ENCODE measurements at regions not wholly inside any gene's neighbourhood (a gene's known extent, or its start where the extent isn't known, plus 50 kb on each side); places are given as distances from the start of the nearest gene placed in this dataset.

- Histone ChIP-seq H3K36me3 (ENCODE audit: control insufficient read depth, low read depth, low read length) (no peaks in the 10 kb centered on the region), H3K27me3 (ENCODE audit: control insufficient read depth, insufficient read depth, low read length) (no peaks in the 10 kb centered on the region), H3K27ac (ENCODE audit: low read length) (peak overlapping the region; percentile 1), H3K4me3 (ENCODE audit: low read length) (no peak overlapping the region), H3K4me1 (ENCODE audit: control insufficient read depth, low read depth, low read length) (peaks cover 12% of the 10 kb centered on the region), H3K9ac (ENCODE audit: low read length) (no peak overlapping the region), H3K9me3 (ENCODE audit: control insufficient read depth, low read depth, low read length) (no peaks in the 10 kb centered on the region)
Measured at GRCh38 chr16:73697336-73697735, 599.3 kb upstream of the PSMD7 start.

DNA sequence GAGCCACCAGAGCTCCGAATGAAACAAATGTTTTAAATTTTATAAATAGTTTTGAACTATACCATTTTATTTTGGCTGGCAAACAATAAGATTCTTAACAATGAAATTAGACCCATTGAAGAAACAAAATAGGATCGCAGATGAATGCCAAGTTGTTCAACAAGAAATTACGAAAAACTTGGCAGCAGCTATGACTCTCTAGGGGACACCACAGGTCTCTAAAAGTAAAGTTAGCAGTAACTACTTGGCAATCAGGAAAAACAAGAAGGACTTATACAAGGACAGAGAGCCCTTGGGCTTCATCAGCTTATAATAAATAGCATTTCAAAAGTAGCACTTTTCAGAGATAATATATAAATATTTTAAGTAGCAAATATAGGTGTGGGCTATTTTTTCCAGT, 603.8 kb upstream of the PSMD7 start:
- peaks cover 11% of the 10 kb centered on the region for H3K4me1 ChIP-seq (ENCODE audit: control insufficient read depth, low read depth, low read length)

GRCh38 chr16:73683804-73684203, 612.8 kb upstream of the PSMD7 start:
- no peaks in the 10 kb centered on the region for H3K4me1 ChIP-seq (ENCODE audit: control insufficient read depth, low read depth, low read length)
- H3K9me3 ChIP-seq (ENCODE audit: control insufficient read depth, low read depth, low read length), result no peaks in the 10 kb centered on the region
- H3K36me3 ChIP-seq (ENCODE audit: control insufficient read depth, low read depth, low read length), result no peaks in the 10 kb centered on the region
- no peak overlapping the region for H3K9ac ChIP-seq (ENCODE audit: low read length)
- H3K27ac ChIP-seq (ENCODE audit: low read length), result no peak overlapping the region
- H3K27me3 ChIP-seq (ENCODE audit: control insufficient read depth, insufficient read depth, low read length), result no peaks in the 10 kb centered on the region
- H3K4me3 ChIP-seq (ENCODE audit: low read length), result no peak overlapping the region

More for the DNA sequence above, 603.8 kb upstream of the PSMD7 start:
- no peak overlapping the region for H3K27ac ChIP-seq (ENCODE audit: low read length)
- H3K4me3 ChIP-seq (ENCODE audit: low read length), result no peak overlapping the region
- no peaks in the 10 kb centered on the region for H3K36me3 ChIP-seq (ENCODE audit: control insufficient read depth, low read depth, low read length)
- no peaks in the 10 kb centered on the region for H3K27me3 ChIP-seq (ENCODE audit: control insufficient read depth, insufficient read depth, low read length)
- no peak overlapping the region for H3K9ac ChIP-seq (ENCODE audit: low read length)
- no peaks in the 10 kb centered on the region for H3K9me3 ChIP-seq (ENCODE audit: control insufficient read depth, low read depth, low read length)

GRCh38 chr16:73672135-73672534, 624.2 kb upstream of the ZFHX3 start:
- H3K36me3 ChIP-seq (ENCODE audit: control insufficient read depth, low read depth, low read length), result no peaks in the 10 kb centered on the region
- no peaks in the 10 kb centered on the region for H3K27me3 ChIP-seq (ENCODE audit: control insufficient read depth, insufficient read depth, low read length)
- H3K27ac ChIP-seq (ENCODE audit: low read length), result no peak overlapping the region
- H3K9ac ChIP-seq (ENCODE audit: low read length), result no peak overlapping the region
- H3K9me3 ChIP-seq (ENCODE audit: control insufficient read depth, low read depth, low read length), result no peaks in the 10 kb centered on the region
- H3K4me3 ChIP-seq (ENCODE audit: low read length), result peak overlapping the region; percentile 28
- peaks cover 18% of the 10 kb centered on the region for H3K4me1 ChIP-seq (ENCODE audit: control insufficient read depth, low read depth, low read length)

DNA sequence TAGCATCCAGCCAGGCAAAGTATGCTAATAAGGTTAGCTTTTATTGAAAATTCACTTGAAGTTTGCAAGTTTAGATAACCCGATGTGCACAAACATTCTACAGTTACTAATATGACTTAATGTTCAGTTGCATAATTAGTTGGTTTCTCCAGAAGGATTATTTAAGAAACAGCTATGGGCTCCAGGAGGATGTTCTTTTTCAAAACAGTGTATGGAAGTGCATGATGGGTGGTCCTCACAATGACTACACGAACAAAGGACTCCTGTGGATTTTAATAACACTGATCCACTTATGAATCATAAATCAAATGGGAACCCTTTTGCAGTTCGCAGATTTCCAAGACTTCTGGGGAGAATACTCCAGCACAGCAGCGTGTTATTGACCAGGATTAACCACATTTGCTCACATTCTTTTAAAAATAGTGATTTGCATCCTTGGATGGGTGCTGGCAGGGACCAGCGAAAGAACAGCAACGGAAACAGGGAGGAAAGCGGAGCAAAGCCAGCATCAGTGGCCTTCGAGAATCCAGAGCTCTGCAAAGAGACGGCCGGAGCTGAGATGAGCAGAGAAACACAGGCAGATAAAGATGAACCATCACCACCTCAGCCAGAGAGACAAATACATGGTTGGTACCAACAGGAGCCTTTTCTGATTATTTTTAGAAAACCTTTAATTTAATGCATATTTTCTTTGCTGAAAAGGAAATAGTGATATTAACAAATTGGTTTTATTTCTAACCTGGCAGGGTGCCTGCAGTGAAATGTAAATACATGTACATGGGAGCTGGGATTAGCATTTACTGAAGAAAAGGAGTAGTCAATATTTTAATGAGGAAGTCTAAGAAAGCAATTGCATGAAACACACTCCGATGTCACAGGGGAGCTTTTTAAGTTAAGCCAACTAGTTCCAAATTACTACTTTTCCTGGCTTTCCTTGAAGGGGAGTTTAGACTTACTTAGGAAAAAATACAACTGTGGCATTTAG, 623.2 kb upstream of the ZFHX3 start:
- Histone ChIP-seq H3K27ac (ENCODE audit: low read length) (no peak overlapping the region), H3K9me3 (ENCODE audit: control insufficient read depth, low read depth, low read length) (no peaks in the 10 kb centered on the region), H3K4me1 (ENCODE audit: control insufficient read depth, low read depth, low read length) (peaks cover 18% of the 10 kb centered on the region), H3K4me3 (ENCODE audit: low read length) (peak overlapping the region; percentile 28), H3K27me3 (ENCODE audit: control insufficient read depth, insufficient read depth, low read length) (no peaks in the 10 kb centered on the region), H3K9ac (ENCODE audit: low read length) (no peak overlapping the region), H3K36me3 (ENCODE audit: control insufficient read depth, low read depth, low read length) (no peaks in the 10 kb centered on the region)

- peaks cover 18% of the 10 kb centered on the region for H3K4me1 ChIP-seq (ENCODE audit: control insufficient read depth, low read depth, low read length)
- H3K27ac ChIP-seq (ENCODE audit: low read length), result no peak overlapping the region
- no peak overlapping the region for H3K9ac ChIP-seq (ENCODE audit: low read length)
- no peaks in the 10 kb centered on the region for H3K9me3 ChIP-seq (ENCODE audit: control insufficient read depth, low read depth, low read length)
- no peak overlapping the region for H3K4me3 ChIP-seq (ENCODE audit: low read length)
- no peaks in the 10 kb centered on the region for H3K36me3 ChIP-seq (ENCODE audit: control insufficient read depth, low read depth, low read length)
- H3K27me3 ChIP-seq (ENCODE audit: control insufficient read depth, insufficient read depth, low read length), result no peaks in the 10 kb centered on the region
Measured at GRCh38 chr16:73669535-73670274, 621.8 kb upstream of the ZFHX3 start.

GRCh38 chr16:73663720-73664119, 615.8 kb upstream of the ZFHX3 start:
- Histone ChIP-seq H3K4me1 (ENCODE audit: control insufficient read depth, low read depth, low read length) (peaks cover 15% of the 10 kb centered on the region), H3K9me3 (ENCODE audit: control insufficient read depth, low read depth, low read length) (no peaks in the 10 kb centered on the region), H3K9ac (ENCODE audit: low read length) (no peak overlapping the region), H3K27me3 (ENCODE audit: control insufficient read depth, insufficient read depth, low read length) (no peaks in the 10 kb centered on the region), H3K27ac (ENCODE audit: low read length) (no peak overlapping the region), H3K36me3 (ENCODE audit: control insufficient read depth, low read depth, low read length) (no peaks in the 10 kb centered on the region), H3K4me3 (ENCODE audit: low read length) (no peak overlapping the region)

GRCh38 chr16:73636196-73636595, 588.3 kb upstream of the ZFHX3 start:
- Histone ChIP-seq H3K4me1 (ENCODE audit: control insufficient read depth, low read depth, low read length) (no peaks in the 10 kb centered on the region), H3K27me3 (ENCODE audit: control insufficient read depth, insufficient read depth, low read length) (no peaks in the 10 kb centered on the region), H3K9ac (ENCODE audit: low read length) (no peak overlapping the region), H3K27ac (ENCODE audit: low read length) (no peak overlapping the region), H3K9me3 (ENCODE audit: control insufficient read depth, low read depth, low read length) (peaks cover 11% of the 10 kb centered on the region), H3K36me3 (ENCODE audit: control insufficient read depth, low read depth, low read length) (no peaks in the 10 kb centered on the region), H3K4me3 (ENCODE audit: low read length) (no peak overlapping the region)

DNA sequence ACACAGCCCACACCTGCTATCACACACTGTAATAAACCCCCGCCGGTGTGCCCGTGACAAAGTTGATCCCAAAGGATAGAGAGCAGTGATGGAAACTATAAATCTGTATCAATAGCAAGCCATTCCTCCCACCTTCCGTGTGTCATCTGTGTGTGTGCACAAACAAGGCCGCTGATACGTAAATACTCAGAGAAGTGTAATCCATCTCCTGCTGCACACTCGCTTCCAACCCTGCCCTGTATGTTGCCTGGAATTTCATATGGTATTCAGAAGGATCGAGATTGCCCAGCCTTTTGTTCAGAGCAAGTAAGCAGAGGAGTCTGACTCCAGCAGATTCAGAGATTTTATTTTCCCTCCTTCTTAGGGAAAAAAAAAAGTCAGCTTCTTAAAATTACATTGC, 581.1 kb upstream of the ZFHX3 start:
- H3K9ac ChIP-seq (ENCODE audit: low read length), result no peak overlapping the region
- H3K36me3 ChIP-seq (ENCODE audit: control insufficient read depth, low read depth, low read length), result no peaks in the 10 kb centered on the region
- no peaks in the 10 kb centered on the region for H3K27me3 ChIP-seq (ENCODE audit: control insufficient read depth, insufficient read depth, low read length)
- no peak overlapping the region for H3K27ac ChIP-seq (ENCODE audit: low read length)
- H3K4me3 ChIP-seq (ENCODE audit: low read length), result no peak overlapping the region
- no peaks in the 10 kb centered on the region for H3K9me3 ChIP-seq (ENCODE audit: control insufficient read depth, low read depth, low read length)
- no peaks in the 10 kb centered on the region for H3K4me1 ChIP-seq (ENCODE audit: control insufficient read depth, low read depth, low read length)

DNA sequence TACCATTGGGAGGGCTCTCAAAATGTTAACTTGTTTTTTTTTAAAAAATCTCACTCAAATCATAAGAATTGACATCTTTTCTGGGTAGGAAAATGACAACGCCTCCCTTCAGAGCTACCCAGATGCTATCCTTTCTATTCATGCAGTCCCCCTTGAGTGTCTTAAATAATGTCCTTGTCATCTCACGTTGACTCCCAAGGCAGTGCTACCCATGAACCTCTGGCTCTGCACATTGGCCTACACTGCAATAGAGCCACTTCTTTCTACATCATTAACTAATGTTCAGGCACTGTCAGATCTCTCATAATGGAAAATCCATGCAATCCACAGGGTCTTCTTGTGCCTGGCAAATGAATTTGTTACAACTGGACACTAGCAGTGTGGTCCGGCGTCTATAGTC, 569.8 kb upstream of the ZFHX3 start:
- no peak overlapping the region for H3K4me3 ChIP-seq (ENCODE audit: low read length)
- H3K27ac ChIP-seq (ENCODE audit: low read length), result no peak overlapping the region
- no peaks in the 10 kb centered on the region for H3K27me3 ChIP-seq (ENCODE audit: control insufficient read depth, insufficient read depth, low read length)
- H3K9me3 ChIP-seq (ENCODE audit: control insufficient read depth, low read depth, low read length), result no peaks in the 10 kb centered on the region
- H3K36me3 ChIP-seq (ENCODE audit: control insufficient read depth, low read depth, low read length), result no peaks in the 10 kb centered on the region
- no peaks in the 10 kb centered on the region for H3K4me1 ChIP-seq (ENCODE audit: control insufficient read depth, low read depth, low read length)
- no peak overlapping the region for H3K9ac ChIP-seq (ENCODE audit: low read length)

DNA sequence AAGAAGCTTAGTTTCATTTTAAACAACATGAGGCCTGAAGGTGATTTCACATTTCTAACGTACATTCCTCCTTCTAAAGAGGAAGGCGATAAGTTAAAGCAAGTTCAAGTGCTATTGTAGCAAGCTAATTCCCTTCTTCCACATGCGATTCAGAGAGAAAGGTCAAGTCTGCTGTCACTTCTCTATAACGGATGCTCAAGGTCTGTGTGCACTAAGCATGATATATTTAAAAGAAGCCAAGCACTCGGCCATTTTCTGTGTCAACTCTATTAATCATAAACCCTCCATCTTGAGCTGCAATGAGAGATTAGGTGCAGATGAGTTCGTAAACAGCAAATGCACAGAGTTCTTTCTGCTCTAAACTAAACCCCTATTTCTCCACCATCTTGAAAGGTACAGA, 568.8 kb upstream of the ZFHX3 start:
- Histone ChIP-seq H3K36me3 (ENCODE audit: control insufficient read depth, low read depth, low read length) (no peaks in the 10 kb centered on the region), H3K4me1 (ENCODE audit: control insufficient read depth, low read depth, low read length) (peaks cover 8% of the 10 kb centered on the region), H3K27ac (ENCODE audit: low read length) (no peak overlapping the region), H3K4me3 (ENCODE audit: low read length) (no peak overlapping the region), H3K9ac (ENCODE audit: low read length) (no peak overlapping the region), H3K9me3 (ENCODE audit: control insufficient read depth, low read depth, low read length) (no peaks in the 10 kb centered on the region), H3K27me3 (ENCODE audit: control insufficient read depth, insufficient read depth, low read length) (no peaks in the 10 kb centered on the region)

Data from iPS-18a (cell line).